ENCODE measurements at regions not wholly inside any gene's neighbourhood (a gene's known extent, or its start where the extent isn't known, plus 50 kb on each side); places are given as distances from the start of the nearest gene placed in this dataset.

DNA sequence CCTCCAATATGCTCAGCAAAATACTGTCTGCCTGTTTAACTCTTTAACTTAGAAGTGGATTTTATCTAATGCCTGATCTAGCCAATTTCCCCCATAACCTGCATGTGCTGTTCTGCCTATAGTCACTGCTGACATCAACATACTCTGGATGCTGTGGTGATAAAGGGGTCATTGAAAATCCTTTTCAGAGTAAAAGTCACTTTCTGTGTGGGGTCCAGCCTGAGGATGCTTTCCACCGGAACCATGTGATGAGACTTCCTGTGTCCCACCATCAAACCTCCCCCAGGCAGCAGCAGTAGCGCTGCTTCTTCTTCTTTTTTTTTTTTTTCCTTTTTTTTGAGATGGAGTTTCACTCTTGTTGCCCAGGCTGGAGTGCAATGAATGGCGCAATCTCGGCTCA lies 607.0 kb downstream of the BCL11B start:
- Histone ChIP-seq H3K4me2 (ENCODE audit: low read length) (no peak overlapping the region), H3K36me3 (ENCODE audit: control insufficient read depth in 1 of 2, insufficient read depth in 2 of 2, low read length in 2 of 2) (no peaks in the 10 kb centered on the region), H4K8ac (ENCODE audit: low read depth, low read length) (no peak overlapping the region), H3K18ac (ENCODE audit: low read length) (no peak overlapping the region), H2BK5ac (ENCODE audit: low read depth, low read length, poor library complexity) (no peak overlapping the region), H3K79me1 (ENCODE audit: low read length) (no peaks in the 10 kb centered on the region), H3K9ac (ENCODE audit: low read length) (no peak overlapping the region), H4K12ac (ENCODE audit: low read depth, low read length) (no peak overlapping the region), H2BK120ac (ENCODE audit: insufficient read depth, low read length, poor library complexity) (no peak overlapping the region), H2AFZ (ENCODE audit: insufficient read depth, low read length, poor library complexity) (no peak overlapping the region), H3K23ac (ENCODE audit: low read length) (no peak overlapping the region), H3K4me3 (ENCODE audit: low read depth, low read length) (no peak overlapping the region), H3K27ac (ENCODE audit: low read depth, low read length) (no peak overlapping the region), H3K27me3 (ENCODE audit: insufficient read depth, low read length) (no peaks in the 10 kb centered on the region), H2BK12ac (ENCODE audit: low read length) (no peak overlapping the region), H3K4ac (ENCODE audit: low read depth, low read length) (no peak overlapping the region), H3K79me2 (ENCODE audit: control insufficient read depth, insufficient read depth, low read length, poor library complexity) (no peaks in the 10 kb centered on the region), H3K14ac (ENCODE audit: low read length) (no peak overlapping the region), H4K91ac (ENCODE audit: low read depth, low read length) (no peak overlapping the region), H3K4me1 (ENCODE audit: control insufficient read depth in 1 of 2, insufficient read depth in 2 of 2, low read length in 2 of 2) (no peaks in the 10 kb centered on the region), H2AK5ac (ENCODE audit: low read length) (no peak overlapping the region), H3K9me3 (ENCODE audit: insufficient read depth, low read depth, low read length) (no peaks in the 10 kb centered on the region)
- DNase-seq, result no peak
- WGBS (ENCODE audit: extremely low coverage, insufficient coverage, insufficient read length), result no CpG with 5 or more reads among the region's 4 CpGs

DNA sequence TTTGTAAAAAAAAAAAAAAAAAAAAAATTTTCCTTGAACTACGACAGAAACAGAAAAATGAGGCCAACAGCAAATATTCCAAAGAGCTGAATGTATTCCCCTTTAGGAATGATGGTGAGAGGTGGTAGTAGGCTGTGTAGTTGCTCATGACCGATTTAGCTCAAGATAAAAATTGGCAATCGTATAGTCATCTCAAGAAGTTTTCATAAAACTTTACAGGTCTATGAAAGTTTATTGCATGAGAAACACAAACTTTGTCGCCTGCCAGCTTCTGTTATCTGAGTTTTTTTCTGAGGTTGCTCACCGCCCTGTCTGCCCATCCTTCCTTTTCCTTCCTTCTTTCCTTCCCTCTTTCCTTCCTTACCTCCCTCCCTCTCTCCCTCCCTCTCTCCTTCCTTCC lies 605.5 kb downstream of the BCL11B start:
- Histone ChIP-seq H2BK5ac (ENCODE audit: low read depth, low read length, poor library complexity) (no peak overlapping the region), H3K9me3 (ENCODE audit: insufficient read depth, low read depth, low read length) (no peaks in the 10 kb centered on the region), H4K12ac (ENCODE audit: low read depth, low read length) (no peak overlapping the region), H4K8ac (ENCODE audit: low read depth, low read length) (no peak overlapping the region), H2BK120ac (ENCODE audit: insufficient read depth, low read length, poor library complexity) (no peak overlapping the region), H3K4ac (ENCODE audit: low read depth, low read length) (no peak overlapping the region), H3K14ac (ENCODE audit: low read length) (no peak overlapping the region), H3K36me3 (ENCODE audit: control insufficient read depth in 1 of 2, insufficient read depth in 2 of 2, low read length in 2 of 2) (no peaks in the 10 kb centered on the region), H2AFZ (ENCODE audit: insufficient read depth, low read length, poor library complexity) (no peak overlapping the region), H3K79me1 (ENCODE audit: low read length) (no peaks in the 10 kb centered on the region), H3K27ac (ENCODE audit: low read depth, low read length) (no peak overlapping the region), H3K18ac (ENCODE audit: low read length) (no peak overlapping the region), H3K79me2 (ENCODE audit: control insufficient read depth, insufficient read depth, low read length, poor library complexity) (no peaks in the 10 kb centered on the region), H3K4me1 (ENCODE audit: control insufficient read depth in 1 of 2, insufficient read depth in 2 of 2, low read length in 2 of 2) (no peaks in the 10 kb centered on the region), H2BK12ac (ENCODE audit: low read length) (no peak overlapping the region), H3K23ac (ENCODE audit: low read length) (no peak overlapping the region), H3K4me3 (ENCODE audit: low read depth, low read length) (no peak overlapping the region), H2AK5ac (ENCODE audit: low read length) (no peak overlapping the region), H3K9ac (ENCODE audit: low read length) (no peak overlapping the region), H4K91ac (ENCODE audit: low read depth, low read length) (no peak overlapping the region), H3K27me3 (ENCODE audit: insufficient read depth, low read length) (no peaks in the 10 kb centered on the region), H3K4me2 (ENCODE audit: low read length) (no peak overlapping the region)
- DNase-seq, result no peak
- no CpG with 5 or more reads among the region's 5 CpGs for WGBS (ENCODE audit: extremely low coverage, insufficient coverage, insufficient read length)

DNA sequence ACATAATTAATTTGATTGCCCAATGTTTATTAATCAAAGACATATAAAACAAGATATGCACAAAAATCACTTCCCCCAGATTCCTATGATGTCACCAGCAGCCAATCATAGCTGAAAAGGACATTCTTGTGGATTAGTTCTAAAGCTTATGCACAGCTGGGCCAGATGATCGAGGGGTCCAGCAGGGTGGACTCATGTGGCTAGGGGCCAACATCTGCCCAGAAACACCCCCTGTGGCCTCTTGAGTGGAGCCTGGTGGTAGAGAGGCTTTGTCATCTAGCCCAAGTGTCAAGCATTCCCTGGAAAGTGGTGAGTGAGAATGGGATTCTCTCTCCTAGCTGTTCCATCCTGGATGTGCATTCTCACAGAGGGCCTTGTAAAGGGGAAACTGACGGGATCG lies 590.0 kb downstream of the BCL11B start:
- no peaks in the 10 kb centered on the region for H3K79me1 ChIP-seq (ENCODE audit: low read length)
- no CpG with 5 or more reads among the region's 3 CpGs for WGBS (ENCODE audit: extremely low coverage, insufficient coverage, insufficient read length)
- no peak overlapping the region for H2BK12ac ChIP-seq (ENCODE audit: low read length)
- H3K36me3 ChIP-seq (ENCODE audit: control insufficient read depth in 1 of 2, insufficient read depth in 2 of 2, low read length in 2 of 2), result no peaks in the 10 kb centered on the region
- H3K4me1 ChIP-seq (ENCODE audit: control insufficient read depth in 1 of 2, insufficient read depth in 2 of 2, low read length in 2 of 2), result no peaks in the 10 kb centered on the region
- no peaks in the 10 kb centered on the region for H3K27me3 ChIP-seq (ENCODE audit: insufficient read depth, low read length)
- no peak overlapping the region for H4K91ac ChIP-seq (ENCODE audit: low read depth, low read length)
- no peak overlapping the region for H2BK5ac ChIP-seq (ENCODE audit: low read depth, low read length, poor library complexity)
- no peak overlapping the region for H3K4me3 ChIP-seq (ENCODE audit: low read depth, low read length)
- no peak overlapping the region for H2AK5ac ChIP-seq (ENCODE audit: low read length)
- H3K27ac ChIP-seq (ENCODE audit: low read depth, low read length), result no peak overlapping the region
- no peak overlapping the region for H3K23ac ChIP-seq (ENCODE audit: low read length)
- H4K8ac ChIP-seq (ENCODE audit: low read depth, low read length), result no peak overlapping the region
- H3K9ac ChIP-seq (ENCODE audit: low read length), result no peak overlapping the region
- no peak overlapping the region for H3K4me2 ChIP-seq (ENCODE audit: low read length)
- no peaks in the 10 kb centered on the region for H3K9me3 ChIP-seq (ENCODE audit: insufficient read depth, low read depth, low read length)
- H2AFZ ChIP-seq (ENCODE audit: insufficient read depth, low read length, poor library complexity), result no peak overlapping the region
- H3K4ac ChIP-seq (ENCODE audit: low read depth, low read length), result no peak overlapping the region
- no peak overlapping the region for H3K18ac ChIP-seq (ENCODE audit: low read length)
- no peak overlapping the region for H2BK120ac ChIP-seq (ENCODE audit: insufficient read depth, low read length, poor library complexity)
- H3K79me2 ChIP-seq (ENCODE audit: control insufficient read depth, insufficient read depth, low read length, poor library complexity), result no peaks in the 10 kb centered on the region
- no peak overlapping the region for H3K14ac ChIP-seq (ENCODE audit: low read length)
- H4K12ac ChIP-seq (ENCODE audit: low read depth, low read length), result no peak overlapping the region
- DNase-seq, result no peak

DNA sequence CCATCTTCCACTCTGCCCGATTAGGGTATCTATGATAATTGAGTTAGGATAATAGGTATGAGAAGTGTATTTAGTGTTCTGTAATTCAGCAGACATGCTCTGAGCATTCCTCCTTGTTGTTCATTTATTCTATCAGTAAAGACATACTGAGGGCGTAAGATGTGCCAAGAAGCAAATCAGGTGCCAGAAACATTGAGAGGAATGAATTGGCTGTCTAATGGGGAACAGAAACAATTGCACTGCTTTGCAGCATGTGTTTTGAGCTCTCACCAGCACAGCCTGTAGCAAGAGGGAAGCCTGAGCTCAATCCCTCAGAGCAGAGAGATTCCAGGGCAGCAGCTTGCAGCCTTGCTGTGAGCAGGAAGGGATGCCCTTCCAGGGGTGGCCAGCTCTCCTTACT lies 589.3 kb downstream of the BCL11B start:
- WGBS (ENCODE audit: extremely low coverage, insufficient coverage, insufficient read length), result no CpG with 5 or more reads among the region's 2 CpGs
- H3K4me1 ChIP-seq (ENCODE audit: control insufficient read depth in 1 of 2, insufficient read depth in 2 of 2, low read length in 2 of 2), result no peaks in the 10 kb centered on the region

More for the DNA sequence above, 589.3 kb downstream of the BCL11B start:
- H2BK120ac ChIP-seq (ENCODE audit: insufficient read depth, low read length, poor library complexity), result no peak overlapping the region
- no peak overlapping the region for H3K4ac ChIP-seq (ENCODE audit: low read depth, low read length)
- no peak overlapping the region for H2BK12ac ChIP-seq (ENCODE audit: low read length)
- H3K27ac ChIP-seq (ENCODE audit: low read depth, low read length), result no peak overlapping the region
- no peak overlapping the region for H4K91ac ChIP-seq (ENCODE audit: low read depth, low read length)
- no peak overlapping the region for H2BK5ac ChIP-seq (ENCODE audit: low read depth, low read length, poor library complexity)
- H3K23ac ChIP-seq (ENCODE audit: low read length), result no peak overlapping the region
- no peak overlapping the region for H3K18ac ChIP-seq (ENCODE audit: low read length)
- H3K4me3 ChIP-seq (ENCODE audit: low read depth, low read length), result no peak overlapping the region
- no peak overlapping the region for H3K9ac ChIP-seq (ENCODE audit: low read length)
- H4K8ac ChIP-seq (ENCODE audit: low read depth, low read length), result no peak overlapping the region
- H2AK5ac ChIP-seq (ENCODE audit: low read length), result no peak overlapping the region
- no peak overlapping the region for H3K14ac ChIP-seq (ENCODE audit: low read length)
- H3K9me3 ChIP-seq (ENCODE audit: insufficient read depth, low read depth, low read length), result no peaks in the 10 kb centered on the region
- H3K79me1 ChIP-seq (ENCODE audit: low read length), result no peaks in the 10 kb centered on the region
- H2AFZ ChIP-seq (ENCODE audit: insufficient read depth, low read length, poor library complexity), result no peak overlapping the region
- no peak overlapping the region for H3K4me2 ChIP-seq (ENCODE audit: low read length)
- H4K12ac ChIP-seq (ENCODE audit: low read depth, low read length), result no peak overlapping the region
- DNase-seq, result no peak
- no peaks in the 10 kb centered on the region for H3K27me3 ChIP-seq (ENCODE audit: insufficient read depth, low read length)
- H3K79me2 ChIP-seq (ENCODE audit: control insufficient read depth, insufficient read depth, low read length, poor library complexity), result no peaks in the 10 kb centered on the region
- H3K36me3 ChIP-seq (ENCODE audit: control insufficient read depth in 1 of 2, insufficient read depth in 2 of 2, low read length in 2 of 2), result no peaks in the 10 kb centered on the region
